Adrenal gland (tissue), 5 donors: ENCODE measurements at regions not wholly inside any gene's neighbourhood (a gene's known extent, or its start where the extent isn't known, plus 50 kb on each side); places are given as distances from the start of the nearest gene placed in this dataset.

Experiments used
- CTCF ChIP-seq, 6 experiments: fragments of 450-650 bp in 4 of 6; fragments of 200-600 bp in 2 of 6; sonication (generic) in 1 of 6; IDR thresholded peaks; 1 replicate in 5 of 6; 2 replicates in 1 of 6; pipeline versions ENCODE4 v1.5.1 to v1.8.0; 2016 to 2021; ENCODE audit warnings: antibody characterized with exemption in 6 of 6, mild to moderate bottlenecking in 2 of 6, moderate library complexity in 1 of 6
- POLR2A ChIP-seq, 2 donors: fragments of 450-650 bp; IDR thresholded peaks; one replicate each; pipeline ENCODE4 v1.6.1; 2017; ENCODE audit warnings: antibody characterized with exemption in 2 of 2, mild to moderate bottlenecking in 2 of 2, moderate library complexity in 1 of 2
- donor health status: DM: no; HTN: no; CAD: no.

- no peak for TF ChIP-seq CTCF (IDR thresholded peaks at IDR 0.05)
- TF ChIP-seq POLR2A (IDR thresholded peaks at IDR 0.05), result no peak
Observed at GRCh38 chr7:108735814-108736213, 166.1 kb downstream of the DNAJB9 start.
